Midbrain (tissue), 1 donor: ENCODE measurements at regions not wholly inside any gene's neighbourhood (a gene's known extent, or its start where the extent isn't known, plus 50 kb on each side); places are given as distances from the start of the nearest gene placed in this dataset.

Experiments used
- DNase-seq: peaks from one replicate; lab custom pipeline; 2025; lab: John Stamatoyannopoulos, UW

GRCh38 chr16:50878966-50879615 is 137.2 kb downstream of the CYLD start:
- peak; percentile 42 for DNase-seq

GRCh38 chr16:50878536-50878935 is 136.7 kb downstream of the CYLD start:
- no peak for DNase-seq

GRCh38 chr16:50876263-50876662 is 134.4 kb downstream of the CYLD start:
- DNase-seq, result no peak

- no peak for DNase-seq
Measured at GRCh38 chr16:50868577-50868976, 126.7 kb downstream of the CYLD start.

- no peak for DNase-seq
Measured at GRCh38 chr16:50866806-50867205, 124.9 kb downstream of the CYLD start.

- no peak for DNase-seq
Measured at GRCh38 chr16:50864386-50864785, 122.5 kb downstream of the CYLD start.

GRCh38 chr16:50863644-50864144 is 121.8 kb downstream of the CYLD start:
- DNase-seq, result no peak

GRCh38 chr16:50862818-50863643 is 121.1 kb downstream of the CYLD start:
- DNase-seq, result peak; percentile 68

- no peak for DNase-seq
Measured at GRCh38 chr16:50861970-50862411, 120.1 kb downstream of the CYLD start.

- no peak for DNase-seq
Measured at GRCh38 chr16:50861451-50861850, 119.6 kb downstream of the CYLD start.

GRCh38 chr16:50859628-50860360 is 117.9 kb downstream of the CYLD start:
- DNase-seq, result no peak

GRCh38 chr16:50858877-50859627 is 117.2 kb downstream of the CYLD start:
- DNase-seq, result no peak

- no peak for DNase-seq
Measured at GRCh38 chr16:50858376-50858775, 116.5 kb downstream of the CYLD start.

GRCh38 chr16:50857881-50858280 is 116.0 kb downstream of the CYLD start:
- DNase-seq, result no peak

- DNase-seq, result no peak
Measured at GRCh38 chr16:50856991-50857390, 115.1 kb downstream of the CYLD start.

GRCh38 chr16:50853329-50853728 is 111.4 kb downstream of the CYLD start:
- DNase-seq, result no peak
